PC-9 (cell line): ENCODE measurements at regions not wholly inside any gene's neighbourhood (a gene's known extent, or its start where the extent isn't known, plus 50 kb on each side); places are given as distances from the start of the nearest gene placed in this dataset.
A peak's percentile ranks its signal among the peaks of the same experiment; 100 is the strongest.

Source experiments
- BruUV-seq: library from RNA; stranded (reverse); fragments of 400-500 nt; replicated peaks from 2 replicates; lab custom pipeline; 2021; lab: Mats Ljungman, UMichigan
- CTCF ChIA-PET: fragments of 300-600 bp; sonication (Branson Sonifier 250); formaldehyde crosslinking; loops from one replicate; lab custom pipeline; 2022; ENCODE audit warnings: antibody characterized with exemption; lab: Charles Lee
- POLR2A ChIA-PET: fragments of 300-600 bp; sonication (Branson Sonifier 250); formaldehyde crosslinking; loops from one replicate; lab custom pipeline; 2022; ENCODE audit warnings: antibody characterized with exemption; ENCODE audit not compliant: unreplicated experiment; lab: Charles Lee
- DNase-seq, 2 experiments: peaks; one replicate each; pipeline versions ENCODE4 v3.0.0 to v3.0.0-alpha.2; 2015 to 2022; ENCODE audit warnings: mixed read lengths in 1 of 2
- H2AFZ ChIP-seq: fragments of 200-600 bp; sonication (generic); 2 replicates; pipeline ENCODE4 v1.8.1; 2017; ENCODE audit warnings: antibody characterized with exemption
- H3F3A ChIP-seq: fragments of 200-600 bp; sonication (generic); 2 replicates; pipeline ENCODE4 v1.8.1; 2017; ENCODE audit warnings: antibody characterized with exemption, mild to moderate bottlenecking, low read depth; ENCODE audit not compliant: insufficient read depth
- H3K27ac ChIP-seq: fragments of 200-600 bp; sonication (generic); 2 replicates; pipeline ENCODE4 v1.6.1; 2016; ENCODE audit warnings: mixed run types
- H3K27me3 ChIP-seq: fragments of 200-600 bp; sonication (generic); 2 replicates; pipeline ENCODE4 v1.6.1; 2016; ENCODE audit warnings: low read depth, mixed run types; ENCODE audit not compliant: insufficient read depth
- H3K36me3 ChIP-seq: fragments of 200-600 bp; sonication (generic); 2 replicates; pipeline ENCODE4 v1.6.1; 2016; ENCODE audit warnings: low read depth, mixed run types
- H3K4me1 ChIP-seq: fragments of 200-600 bp; sonication (generic); replicated peaks from 2 replicates; pipeline ENCODE4 v1.6.1; 2016; ENCODE audit warnings: mixed run types; ENCODE audit not compliant: insufficient read depth
- H3K4me2 ChIP-seq: fragments of 200-600 bp; sonication (generic); 2 replicates; pipeline ENCODE4 v1.6.1; 2017; ENCODE audit warnings: mixed run types
- H3K4me3 ChIP-seq: fragments of 200-600 bp; sonication (generic); 2 replicates; pipeline ENCODE4 v1.6.1; 2016; ENCODE audit warnings: mixed run types
- H3K79me2 ChIP-seq: fragments of 200-600 bp; sonication (generic); 2 replicates; pipeline ENCODE4 v1.6.1; 2017; ENCODE audit warnings: low read depth, mixed run types
- H3K9me2 ChIP-seq: fragments of 200-600 bp; sonication (generic); 2 replicates; pipeline ENCODE4 v1.8.1; 2017; ENCODE audit warnings: mild to moderate bottlenecking; ENCODE audit not compliant: insufficient read depth
- H3K9me3 ChIP-seq: fragments of 200-600 bp; sonication (generic); 2 replicates; pipeline ENCODE4 v1.8.1; 2016; ENCODE audit warnings: low read depth; ENCODE audit not compliant: insufficient read depth
- H4K20me1 ChIP-seq: fragments of 200-600 bp; sonication (generic); 2 replicates; pipeline ENCODE4 v1.8.1; 2017; ENCODE audit not compliant: insufficient read depth
- CTCF ChIP-seq: fragments of 200-600 bp; sonication (generic); conservative IDR thresholded peaks from 2 replicates; pipeline ENCODE4 v1.6.1; 2017; ENCODE audit warnings: mixed run types, antibody characterized with exemption, mild to moderate bottlenecking, moderate library complexity
- EZH2 ChIP-seq: fragments of 200-600 bp; sonication (generic); IDR thresholded peaks from 2 replicates; pipeline ENCODE4 v1.8.0; 2017; ENCODE audit warnings: antibody characterized with exemption, low read depth
- intact Hi-C: fragments of 100-400 bp; cut with micrococcal nuclease; formaldehyde crosslinking; loops from one replicate; pipeline ENCODE4 v1.10.0; 2022; ENCODE audit not compliant: unreplicated experiment

GRCh38 chr13:81659984-81660383, 1319.1 kb upstream of the SPRY2 start:
- DNase-seq, result no peak
- Histone ChIP-seq H3F3A (no peaks in the 10 kb centered on the region), H2AFZ (no peak overlapping the region), H3K9me2 (no peaks in the 10 kb centered on the region), H4K20me1 (no peaks in the 10 kb centered on the region), H3K79me2 (no peaks in the 10 kb centered on the region), H3K9me3 (no peaks in the 10 kb centered on the region), H3K36me3 (no peaks in the 10 kb centered on the region), H3K27ac (no peak overlapping the region), H3K4me2 (no peak overlapping the region), H3K4me1 (no peaks in the 10 kb centered on the region), H3K4me3 (no peak overlapping the region), H3K27me3 (no peaks in the 10 kb centered on the region)
- no TSS peak for BruUV-seq
- POLR2A ChIA-PET, result no interaction called here
- CTCF ChIA-PET, result no interaction called here
- intact Hi-C loops, result no loop called here
- no peak for TF ChIP-seq EZH2
- no peak for TF ChIP-seq CTCF

- H3K4me1 ChIP-seq, result no peaks in the 10 kb centered on the region
- H4K20me1 ChIP-seq, result no peaks in the 10 kb centered on the region
- no peak overlapping the region for H3K4me2 ChIP-seq
- no peak overlapping the region for H2AFZ ChIP-seq
- no peak overlapping the region for H3K4me3 ChIP-seq
- H3K27me3 ChIP-seq, result no peaks in the 10 kb centered on the region
- TF ChIP-seq EZH2 (no peak), CTCF (no peak)
- BruUV-seq, result no TSS peak
- ChIA-PET POLR2A (no interaction called here), CTCF (no interaction called here)
- H3K79me2 ChIP-seq, result no peaks in the 10 kb centered on the region
- no peaks in the 10 kb centered on the region for H3K36me3 ChIP-seq
- no peak for DNase-seq
- H3K9me2 ChIP-seq, result no peaks in the 10 kb centered on the region
- no peaks in the 10 kb centered on the region for H3F3A ChIP-seq
- intact Hi-C loops, result no loop called here
- H3K27ac ChIP-seq, result no peak overlapping the region
- no peaks in the 10 kb centered on the region for H3K9me3 ChIP-seq
These were observed 1317.9 kb upstream of the SPRY2 start for GRCh38 chr13:81658598-81659370.

- H3K27ac ChIP-seq, result no peak overlapping the region
- no peaks in the 10 kb centered on the region for H3K9me3 ChIP-seq
- no TSS peak for BruUV-seq
- ChIA-PET POLR2A (no interaction called here), CTCF (no interaction called here)
- no peak for DNase-seq
- H3K4me3 ChIP-seq, result no peak overlapping the region
- no peaks in the 10 kb centered on the region for H4K20me1 ChIP-seq
- TF ChIP-seq CTCF (peak; percentile 72), EZH2 (no peak)
- H3K79me2 ChIP-seq, result no peaks in the 10 kb centered on the region
- no peak overlapping the region for H3K4me2 ChIP-seq
- no peaks in the 10 kb centered on the region for H3K36me3 ChIP-seq
- H3K9me2 ChIP-seq, result no peaks in the 10 kb centered on the region
- H3K4me1 ChIP-seq, result no peaks in the 10 kb centered on the region
- no peaks in the 10 kb centered on the region for H3F3A ChIP-seq
- intact Hi-C loops, result no loop called here
- no peak overlapping the region for H2AFZ ChIP-seq
- no peaks in the 10 kb centered on the region for H3K27me3 ChIP-seq
These were observed 1299.2 kb upstream of the SPRY2 start for GRCh38 chr13:81639984-81640582.
